CD4-positive, CD25-positive, alpha-beta regulatory T cell (primary cell): ENCODE measurements at regions not wholly inside any gene's neighbourhood (a gene's known extent, or its start where the extent isn't known, plus 50 kb on each side); places are given as distances from the start of the nearest gene placed in this dataset.

Source experiments
- ATAC-seq, 2 donors: fragments of 150-1000 bp; cut with Tn5 transposase; one replicate each; pipeline ENCODE4 v1.10.0; 2021; ENCODE audit warnings: low read depth in 2 of 2, moderate number of reproducible peaks in 2 of 2, moderate library complexity in 1 of 2
- DNase-seq, 3 donors: peaks; one replicate each; pipeline versions ENCODE4 v3.0.0 to v3.0.0-alpha.2; 2012 to 2022; ENCODE audit warnings: mixed read lengths in 1 of 3
- H3K27ac ChIP-seq: one replicate; pipeline ENCODE4 v1.7.0; 2013; ENCODE audit warnings: mild to moderate bottlenecking, low read length; ENCODE audit not compliant: insufficient read depth, poor library complexity, severe bottlenecking
- H3K27me3 ChIP-seq: one replicate; pipeline ENCODE4 v1.7.0; 2013; ENCODE audit warnings: low read length; ENCODE audit not compliant: control insufficient read depth, insufficient read depth
- H3K36me3 ChIP-seq: one replicate; pipeline ENCODE4 v1.7.0; 2013; ENCODE audit warnings: mild to moderate bottlenecking, low read length, moderate library complexity; ENCODE audit not compliant: control insufficient read depth, insufficient read depth
- H3K4me1 ChIP-seq: 2 replicates; pipeline ENCODE4 v1.7.0; 2013; ENCODE audit warnings: mild to moderate bottlenecking, low read length; ENCODE audit not compliant: insufficient read depth, control insufficient read depth, poor library complexity, severe bottlenecking
- H3K4me3 ChIP-seq: one replicate; pipeline ENCODE4 v1.7.0; 2013; ENCODE audit warnings: low read depth, mild to moderate bottlenecking, low read length, moderate library complexity
- H3K9me3 ChIP-seq, 2 experiments: 1 replicate in 1 of 2; 2 replicates in 1 of 2; pipeline ENCODE4 v1.7.0; 2013; ENCODE audit warnings: low read length in 2 of 2, mild to moderate bottlenecking in 1 of 2, moderate library complexity in 1 of 2; ENCODE audit not compliant: control insufficient read depth in 2 of 2
- H3K27ac Mint-ChIP-seq, 3 donors: one replicate each; pipeline ENCODE4 v1.8.0; 2020 to 2022; ENCODE audit warnings: mild to moderate bottlenecking in 3 of 3, mixed read lengths in 3 of 3, moderate library complexity in 2 of 3
- H3K27me3 Mint-ChIP-seq: one replicate; pipeline ENCODE4 v1.8.0; 2022; ENCODE audit warnings: mild to moderate bottlenecking, mixed read lengths
- H3K36me3 Mint-ChIP-seq: one replicate; pipeline ENCODE4 v1.8.0; 2020; ENCODE audit warnings: mixed read lengths
- H3K4me1 Mint-ChIP-seq, 4 donors: one replicate each; pipeline ENCODE4 v1.8.0; 2020 to 2022; ENCODE audit warnings: mixed read lengths in 4 of 4, mild to moderate bottlenecking in 1 of 4
- H3K4me3 Mint-ChIP-seq, 4 donors: one replicate each; pipeline ENCODE4 v1.8.0; 2020 to 2022; ENCODE audit warnings: mild to moderate bottlenecking in 4 of 4, mixed read lengths in 4 of 4, moderate library complexity in 3 of 4
- H3K9me3 Mint-ChIP-seq, 7 donors: one replicate each; pipeline ENCODE4 v1.8.0; 2020 to 2022; ENCODE audit warnings: mixed read lengths in 7 of 7, mild to moderate bottlenecking in 3 of 7, moderate library complexity in 2 of 7

- no peak for ATAC-seq
- Mint-ChIP-seq H3K36me3 (no peaks in the 10 kb centered on the region), H3K9me3 (peaks cover 0 to 2% (median 0%) of the 10 kb centered on the region in 7 donors), H3K27ac (no peak overlapping the region), H3K4me1 (no peaks in the 10 kb centered on the region), H3K27me3 (no peaks in the 10 kb centered on the region), H3K4me3 (no peak overlapping the region)
- no peaks in the 10 kb centered on the region for H3K9me3 ChIP-seq
- DNase-seq = no peak
- no peaks in the 10 kb centered on the region for H3K4me1 ChIP-seq
- no peak overlapping the region for H3K4me3 ChIP-seq
- no peak overlapping the region for H3K27ac ChIP-seq
- no peaks in the 10 kb centered on the region for H3K27me3 ChIP-seq
- no peaks in the 10 kb centered on the region for H3K36me3 ChIP-seq
These were observed 852.3 kb upstream of the ALCAM start for GRCh38 chr3:104514371-104514770.

- peaks cover 0 to 2% (median 0%) of the 10 kb centered on the region in 7 donors for H3K9me3 Mint-ChIP-seq
- H3K4me1 ChIP-seq = no peaks in the 10 kb centered on the region
- H3K27ac ChIP-seq = no peak overlapping the region
- H3K4me3 ChIP-seq = no peak overlapping the region
- no peaks in the 10 kb centered on the region for H3K9me3 ChIP-seq
- no peak for ATAC-seq
- H3K4me3 Mint-ChIP-seq = no peak overlapping the region
- no peaks in the 10 kb centered on the region for H3K36me3 Mint-ChIP-seq
- no peaks in the 10 kb centered on the region for H3K27me3 ChIP-seq
- no peaks in the 10 kb centered on the region for H3K4me1 Mint-ChIP-seq
- no peaks in the 10 kb centered on the region for H3K36me3 ChIP-seq
- no peak for DNase-seq
- no peak overlapping the region for H3K27ac Mint-ChIP-seq
- no peaks in the 10 kb centered on the region for H3K27me3 Mint-ChIP-seq
These were observed 851.9 kb upstream of the ALCAM start for GRCh38 chr3:104514776-104515175.

GRCh38 chr3:104519068-104519467 lies 847.6 kb upstream of the ALCAM start:
- no peak overlapping the region for H3K27ac ChIP-seq
- H3K9me3 ChIP-seq = no peaks in the 10 kb centered on the region
- ATAC-seq (no peak), DNase-seq (no peak)
- Mint-ChIP-seq H3K36me3 (no peaks in the 10 kb centered on the region), H3K4me1 (no peaks in the 10 kb centered on the region), H3K27me3 (no peaks in the 10 kb centered on the region), H3K9me3 (peaks cover 0 to 4% (median 0%) of the 10 kb centered on the region in 7 donors), H3K4me3 (no peak overlapping the region), H3K27ac (no peak overlapping the region)
- no peaks in the 10 kb centered on the region for H3K27me3 ChIP-seq
- no peaks in the 10 kb centered on the region for H3K36me3 ChIP-seq
- no peak overlapping the region for H3K4me3 ChIP-seq
- no peaks in the 10 kb centered on the region for H3K4me1 ChIP-seq

GRCh38 chr3:104519468-104520227 lies 847.1 kb upstream of the ALCAM start:
- no peaks in the 10 kb centered on the region for H3K4me1 Mint-ChIP-seq
- no peak overlapping the region for H3K27ac ChIP-seq
- no peaks in the 10 kb centered on the region for H3K4me1 ChIP-seq
- ATAC-seq (no peak), DNase-seq (no peak)
- H3K27me3 Mint-ChIP-seq = no peaks in the 10 kb centered on the region
- peak overlapping the region in 1 of 3 donors; percentile 57 for H3K27ac Mint-ChIP-seq
- peaks cover 0 to 4% (median 0%) of the 10 kb centered on the region in 7 donors for H3K9me3 Mint-ChIP-seq
- no peaks in the 10 kb centered on the region for H3K9me3 ChIP-seq
- no peaks in the 10 kb centered on the region for H3K36me3 ChIP-seq
- H3K27me3 ChIP-seq = no peaks in the 10 kb centered on the region
- H3K4me3 Mint-ChIP-seq = no peak overlapping the region
- H3K36me3 Mint-ChIP-seq = no peaks in the 10 kb centered on the region
- no peak overlapping the region for H3K4me3 ChIP-seq

GRCh38 chr3:104520228-104520655 lies 846.5 kb upstream of the ALCAM start:
- Mint-ChIP-seq H3K36me3 (no peaks in the 10 kb centered on the region), H3K27ac (no peak overlapping the region), H3K4me1 (no peaks in the 10 kb centered on the region), H3K27me3 (no peaks in the 10 kb centered on the region), H3K9me3 (peaks cover 0 to 4% (median 0%) of the 10 kb centered on the region in 7 donors), H3K4me3 (no peak overlapping the region)
- Histone ChIP-seq H3K4me1 (no peaks in the 10 kb centered on the region), H3K36me3 (no peaks in the 10 kb centered on the region), H3K27me3 (no peaks in the 10 kb centered on the region), H3K27ac (no peak overlapping the region), H3K9me3 (no peaks in the 10 kb centered on the region), H3K4me3 (no peak overlapping the region)
- ATAC-seq (no peak), DNase-seq (no peak)

GRCh38 chr3:104521606-104522336 lies 844.9 kb upstream of the ALCAM start:
- no peaks in the 10 kb centered on the region for H3K9me3 ChIP-seq
- H3K4me1 ChIP-seq = no peaks in the 10 kb centered on the region
- no peak overlapping the region for H3K4me3 ChIP-seq
- Mint-ChIP-seq H3K36me3 (no peaks in the 10 kb centered on the region), H3K27ac (no peak overlapping the region), H3K27me3 (no peaks in the 10 kb centered on the region), H3K4me3 (no peak overlapping the region), H3K4me1 (no peaks in the 10 kb centered on the region), H3K9me3 (peaks cover 0 to 4% (median 0%) of the 10 kb centered on the region in 7 donors)
- DNase-seq (no peak), ATAC-seq (no peak)
- H3K27me3 ChIP-seq = no peaks in the 10 kb centered on the region
- H3K36me3 ChIP-seq = no peaks in the 10 kb centered on the region
- H3K27ac ChIP-seq = no peak overlapping the region

GRCh38 chr3:104523136-104523535 lies 843.6 kb upstream of the ALCAM start:
- Mint-ChIP-seq H3K9me3 (peaks cover 0 to 5% (median 0%) of the 10 kb centered on the region in 7 donors), H3K4me1 (no peaks in the 10 kb centered on the region), H3K4me3 (no peak overlapping the region), H3K36me3 (no peaks in the 10 kb centered on the region), H3K27me3 (no peaks in the 10 kb centered on the region), H3K27ac (peak overlapping the region in 1 of 3 donors; percentile 29)
- Histone ChIP-seq H3K27ac (no peak overlapping the region), H3K27me3 (no peaks in the 10 kb centered on the region), H3K4me3 (no peak overlapping the region), H3K36me3 (no peaks in the 10 kb centered on the region), H3K4me1 (no peaks in the 10 kb centered on the region), H3K9me3 (no peaks in the 10 kb centered on the region)
- DNase-seq (no peak), ATAC-seq (no peak)
